HG02642 (cell line): ENCODE measurements at regions not wholly inside any gene's neighbourhood (a gene's known extent, or its start where the extent isn't known, plus 50 kb on each side); places are given as distances from the start of the nearest gene placed in this dataset.
"Not testable (repeated sequence)": the region's sequence is repeated elsewhere in the genome, so short reads cannot be mapped to it uniquely, and the experiment has no call there.

Source experiments
- ATAC-seq: cut with Tn5 transposase; IDR thresholded peaks from one replicate; pipeline ENCODE4 v1.9.1; 2021; ENCODE audit warnings: mild to moderate bottlenecking; ENCODE audit not compliant: unreplicated experiment, poor library complexity

DNA sequence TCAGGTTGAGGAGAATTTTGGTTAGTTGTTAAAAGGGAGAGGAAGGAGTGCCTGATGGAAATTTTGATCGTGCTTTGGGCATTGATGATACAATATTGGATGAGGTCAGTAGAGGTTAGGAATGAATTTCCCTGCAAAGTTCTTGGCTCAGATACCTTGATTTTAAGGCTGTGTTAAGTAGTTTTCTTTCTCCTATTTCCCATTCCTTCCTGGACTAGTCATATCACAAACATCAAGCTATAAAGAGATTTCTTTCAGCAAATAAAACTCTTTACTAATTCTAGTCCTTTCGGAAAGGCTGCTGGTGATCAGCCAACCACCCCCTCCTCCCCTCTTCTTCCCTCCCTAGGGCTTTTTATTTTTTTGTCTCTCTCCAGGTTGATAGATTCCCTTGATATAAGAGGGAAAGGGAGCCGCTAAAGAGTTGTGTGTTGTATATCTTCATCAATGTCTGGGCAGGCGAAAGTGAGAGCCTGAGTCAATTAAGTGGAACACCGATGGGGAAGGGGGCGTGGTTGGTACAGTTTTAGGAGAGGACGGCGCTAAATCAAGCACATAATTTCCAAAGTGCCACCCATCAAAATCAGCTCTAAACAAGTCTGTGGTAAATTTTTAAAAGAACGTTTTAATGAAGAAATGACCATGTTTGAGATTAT is 100.1 kb upstream of the PLXNA2 start:
- no peak for ATAC-seq

DNA sequence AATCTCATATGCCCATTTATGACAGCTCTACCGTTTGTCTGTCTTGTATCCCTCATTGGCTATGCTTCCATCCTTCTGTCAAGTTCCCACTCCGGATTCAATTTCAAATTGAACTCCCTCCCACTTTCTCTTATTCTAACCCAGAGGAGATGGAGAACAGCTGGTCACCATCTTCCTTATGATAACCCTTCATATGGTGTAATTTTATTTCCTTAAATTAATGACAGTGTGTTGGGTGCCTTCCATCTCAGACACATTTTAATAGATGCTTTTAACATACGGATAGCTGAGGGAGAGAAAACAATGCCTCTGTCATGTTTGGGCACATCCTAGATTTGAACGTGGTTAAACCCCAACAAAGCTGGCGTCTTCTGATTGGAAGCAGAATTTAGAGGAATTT is 103.0 kb upstream of the PLXNA2 start:
- no peak for ATAC-seq

DNA sequence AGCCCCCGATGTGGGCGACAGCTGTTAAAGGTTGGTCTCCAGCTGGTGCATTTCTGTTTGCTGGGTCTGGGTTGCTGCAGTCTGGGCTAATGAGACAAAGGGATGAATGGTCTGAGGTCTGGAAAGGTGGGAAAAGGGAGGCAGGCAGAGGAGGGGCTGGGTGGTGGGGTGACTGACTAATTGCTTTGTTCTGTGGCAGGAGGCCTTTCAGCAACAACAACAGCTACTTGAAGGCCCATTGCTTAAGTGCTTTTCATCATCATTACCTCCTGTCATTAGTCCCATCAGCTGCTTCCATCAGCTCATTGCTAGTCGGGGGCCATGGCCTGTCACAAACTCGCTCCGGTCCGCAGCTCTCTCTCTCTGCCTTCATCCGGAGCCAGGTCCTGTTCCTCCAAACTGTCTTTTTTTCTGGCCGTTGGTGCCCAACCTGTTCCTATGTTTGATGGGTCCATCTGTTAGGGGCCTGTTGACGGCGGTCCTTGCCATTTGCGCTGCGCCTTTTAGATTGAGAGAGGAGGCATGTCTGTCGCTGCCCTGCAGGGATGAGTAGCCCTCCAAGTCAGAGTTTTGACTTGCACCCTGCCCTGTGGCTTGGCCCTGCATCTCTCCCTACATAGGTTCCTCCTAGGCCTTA is 105.6 kb upstream of the PLXNA2 start:
- ATAC-seq = no peak

DNA sequence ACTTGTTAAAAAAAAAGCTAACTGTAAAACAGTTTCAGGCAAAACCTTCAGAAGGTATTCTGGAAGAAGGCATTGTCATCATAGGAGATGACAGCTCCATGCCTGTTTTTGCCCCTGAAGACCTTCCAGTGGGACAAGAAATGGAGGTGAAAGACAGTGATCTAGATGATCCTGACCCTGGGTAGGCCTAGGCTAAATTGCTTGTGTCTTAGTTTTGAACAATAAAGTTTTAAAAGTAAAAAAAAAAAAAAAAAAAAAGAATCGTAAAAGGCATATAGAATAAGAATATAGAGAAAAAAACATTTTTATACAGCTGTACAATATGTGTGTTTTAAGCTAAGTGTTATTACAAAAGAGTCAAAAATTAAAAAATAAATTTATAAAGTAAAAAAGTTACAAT is 106.6 kb upstream of the PLXNA2 start:
- ATAC-seq = no peak

DNA sequence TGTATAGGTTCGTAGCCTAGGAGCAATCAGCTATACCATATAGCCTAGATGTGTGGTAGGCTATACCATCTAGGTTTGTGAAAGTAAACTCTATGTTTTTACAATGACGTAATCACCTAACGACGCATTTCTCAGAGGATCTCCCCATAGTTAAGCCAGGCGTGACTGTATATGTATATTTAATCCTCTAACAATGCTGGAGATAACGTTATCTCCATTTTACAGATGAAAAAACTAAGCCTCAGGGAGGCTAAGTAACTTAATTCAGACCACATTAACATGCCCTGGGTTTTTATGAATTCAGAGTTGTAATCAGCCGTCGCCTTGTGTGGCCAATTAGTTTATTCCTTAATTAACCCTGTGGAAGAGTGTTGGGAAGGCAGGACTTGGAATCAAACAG is 107.7 kb upstream of the PLXNA2 start:
- no peak for ATAC-seq

DNA sequence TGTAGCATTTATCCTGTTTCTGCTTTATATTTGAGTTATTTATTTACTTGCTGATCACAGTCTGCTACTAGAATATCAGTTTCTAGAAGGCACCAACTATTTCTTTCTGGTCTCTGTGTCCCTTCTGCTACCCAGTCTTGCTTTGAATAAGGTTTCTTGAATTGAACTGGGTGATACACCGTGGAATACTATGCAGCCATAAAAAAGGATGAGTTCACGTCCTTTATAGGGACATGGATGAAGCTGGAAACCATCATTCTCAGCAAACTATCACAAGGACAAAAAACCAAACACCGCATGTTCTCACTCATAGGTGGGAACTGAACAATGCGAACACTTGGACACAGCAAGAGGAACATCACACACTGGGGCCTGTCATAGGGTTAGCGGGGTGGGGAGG is 109.6 kb upstream of the PLXNA2 start:
- ATAC-seq = not testable (repeated sequence)

DNA sequence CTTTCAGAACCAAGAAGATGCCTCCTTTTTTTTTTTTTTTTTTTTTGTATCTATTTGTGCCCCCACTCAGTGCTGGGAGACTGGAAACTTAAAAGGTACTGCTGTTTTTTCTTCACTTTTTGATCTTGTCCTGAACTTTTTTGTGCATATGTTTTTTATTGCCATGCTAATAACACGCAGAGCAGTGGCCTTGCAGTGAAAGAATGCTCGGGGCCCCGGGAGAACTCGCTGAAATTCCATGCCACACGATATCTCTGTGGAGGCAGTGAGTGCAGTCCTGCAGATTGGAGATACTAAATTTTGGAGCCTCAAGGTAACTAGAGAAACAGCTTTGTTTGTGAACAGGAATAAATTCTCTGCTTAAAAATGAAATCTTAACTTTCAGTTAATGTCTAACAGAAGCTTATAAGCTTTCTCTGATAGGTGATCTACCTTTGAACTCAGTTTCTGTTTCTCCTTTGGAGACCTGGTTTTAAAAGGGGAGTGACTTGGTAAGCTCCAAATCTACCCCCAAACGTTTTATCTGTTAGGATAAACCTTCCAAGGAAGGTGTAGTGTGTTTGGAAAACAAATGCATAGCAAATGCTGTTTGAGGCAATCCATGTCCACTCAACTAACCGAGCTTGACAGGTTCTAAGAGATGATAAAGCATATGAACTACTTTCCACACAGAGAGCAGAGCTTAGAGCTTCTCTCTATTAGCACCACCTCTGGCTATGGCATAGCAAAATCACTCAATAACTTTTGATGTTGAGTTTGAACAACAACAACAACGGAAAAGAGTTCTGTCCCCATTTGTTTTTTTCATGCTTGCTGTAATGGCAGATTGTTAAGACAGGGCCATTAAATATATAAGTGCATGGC is 113.7 kb upstream of the PLXNA2 start:
- ATAC-seq = no peak

DNA sequence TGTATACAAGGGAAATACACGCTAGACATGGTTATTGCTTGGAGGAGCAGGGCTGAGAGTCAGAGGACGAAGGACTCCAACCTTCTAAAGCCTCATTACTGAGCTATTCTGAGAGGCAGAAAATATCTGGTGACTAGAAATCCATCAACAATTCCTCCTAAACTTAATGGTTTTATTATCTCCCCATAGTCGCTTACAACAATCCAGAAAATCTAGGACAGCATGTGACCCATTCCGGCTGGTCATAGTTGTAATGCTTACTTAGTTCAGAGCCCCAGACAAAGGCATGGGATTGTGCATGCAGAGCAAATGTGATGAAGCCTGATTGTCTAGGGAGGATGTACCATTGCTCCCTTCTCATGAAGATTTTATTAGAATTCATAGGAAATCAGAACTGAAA is 114.5 kb upstream of the PLXNA2 start:
- ATAC-seq = no peak

DNA sequence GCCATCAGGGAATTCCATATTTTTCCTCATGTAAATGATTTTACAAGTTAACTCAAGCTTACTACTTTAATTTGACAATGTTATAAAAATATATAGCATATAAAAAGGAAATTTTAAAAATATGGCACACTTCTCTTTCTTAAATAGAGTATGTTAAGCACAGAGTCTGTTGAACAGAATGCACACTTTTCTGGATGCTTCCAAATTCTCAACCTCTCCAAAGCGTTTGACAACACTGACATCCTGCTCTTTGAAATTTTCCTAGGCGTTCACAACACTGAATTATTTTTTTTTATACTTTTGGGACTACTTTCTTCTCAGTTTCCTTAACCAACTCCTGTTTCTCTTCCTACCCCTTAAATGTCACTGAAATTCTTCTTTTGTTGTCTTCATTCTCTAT is 117.8 kb upstream of the PLXNA2 start:
- no peak for ATAC-seq

DNA sequence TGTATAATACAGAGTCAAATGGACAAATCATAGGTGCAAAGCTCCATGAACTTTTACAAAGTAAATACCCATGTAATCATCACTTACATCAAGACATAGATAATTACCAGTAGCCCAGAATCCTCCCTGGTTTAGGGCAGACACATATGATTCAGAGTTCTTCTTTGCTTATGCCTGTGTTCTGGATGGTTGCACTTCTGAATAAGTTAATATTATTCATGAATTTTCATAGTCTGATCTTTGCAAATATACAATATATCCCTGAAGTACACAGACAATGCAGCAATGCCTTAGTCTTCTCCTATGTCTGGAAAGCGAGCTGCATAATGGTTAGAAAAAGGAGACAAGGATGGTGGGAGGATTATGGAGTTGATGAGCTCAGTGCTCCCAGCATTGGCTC is 122.4 kb upstream of the PLXNA2 start:
- ATAC-seq = no peak

DNA sequence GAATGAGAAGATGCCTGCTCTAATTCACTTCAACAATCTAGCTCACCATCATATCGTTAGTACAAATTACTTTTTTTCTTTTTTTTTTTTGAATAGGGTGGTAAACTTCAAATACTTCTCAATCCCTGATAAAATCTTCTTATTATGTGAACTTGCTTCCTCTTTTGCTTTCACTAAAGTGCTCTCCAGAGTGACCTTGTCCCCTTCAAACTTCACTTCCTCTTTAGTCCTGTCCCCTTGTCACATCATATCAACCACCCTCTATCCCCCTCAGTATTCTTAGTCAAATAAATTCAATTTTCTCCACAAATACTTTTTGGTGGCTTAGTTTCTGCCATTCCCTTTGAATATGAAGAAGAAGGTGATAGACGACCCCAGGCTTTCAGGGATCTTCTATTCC is 124.9 kb upstream of the PLXNA2 start:
- no peak for ATAC-seq

DNA sequence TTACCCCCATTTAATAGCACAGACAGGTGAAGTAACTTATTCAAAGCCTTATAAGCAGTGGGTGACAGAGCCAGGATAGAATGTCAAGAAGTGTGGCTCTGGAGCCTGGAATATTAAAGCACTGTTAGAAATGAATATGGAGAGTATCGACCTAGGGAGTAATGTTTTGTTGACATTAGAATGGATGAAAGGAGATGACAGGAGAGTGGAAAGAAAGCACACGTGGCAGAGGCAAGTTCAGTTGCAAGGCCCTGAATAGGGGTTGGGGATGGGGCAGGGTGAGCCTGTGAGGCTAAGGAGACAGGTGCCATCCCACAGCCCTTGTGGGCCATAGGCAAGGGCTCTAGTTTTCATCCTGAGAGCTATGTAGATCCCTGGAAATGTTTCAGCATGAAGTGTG is 125.5 kb upstream of the PLXNA2 start:
- no peak for ATAC-seq

DNA sequence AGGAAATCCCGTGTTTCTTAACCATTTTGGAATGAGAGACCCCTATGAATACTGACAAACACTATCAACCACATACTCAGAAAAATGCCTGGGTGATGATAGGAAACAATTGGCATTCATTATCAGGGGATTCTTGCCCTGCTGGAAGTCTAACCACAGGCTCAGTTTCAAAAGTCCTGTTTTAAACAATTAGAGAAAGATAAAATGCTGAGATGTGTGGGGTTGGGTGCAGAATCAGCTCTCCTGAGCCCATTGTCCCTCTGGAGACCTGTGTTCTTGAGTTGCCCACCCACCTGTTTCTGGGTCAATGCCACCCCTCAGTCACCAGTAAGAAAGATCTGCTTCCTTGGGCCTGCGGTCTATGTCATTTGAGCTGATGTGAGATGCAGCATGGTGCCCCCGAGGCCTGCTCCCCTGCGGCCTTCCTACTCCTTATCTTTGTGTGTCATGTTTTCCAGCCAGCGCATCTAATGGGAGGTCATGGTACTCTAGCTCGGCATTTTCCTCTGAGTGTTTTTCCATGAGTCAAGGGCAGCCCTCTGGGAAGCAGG is 130.3 kb upstream of the PLXNA2 start:
- no peak for ATAC-seq

DNA sequence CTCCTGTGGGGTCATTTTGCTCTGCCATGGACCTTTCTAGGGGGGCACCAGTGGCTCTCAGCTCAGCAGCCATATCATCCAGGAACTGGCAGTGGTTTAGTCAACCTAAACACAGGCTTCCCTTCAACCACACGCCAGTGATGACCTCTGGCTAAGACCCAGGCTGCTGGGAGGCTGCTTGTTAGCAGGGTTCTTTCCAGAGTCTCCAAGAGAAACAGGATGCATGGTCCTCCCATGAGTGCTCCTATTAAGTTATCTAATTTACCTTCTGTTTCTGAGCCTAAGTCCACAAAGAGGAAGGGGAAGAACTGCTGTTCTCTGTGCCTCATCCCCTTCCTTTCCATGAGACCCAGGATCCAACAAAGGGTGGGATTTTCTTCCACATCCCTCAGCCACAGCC is 137.3 kb upstream of the PLXNA2 start:
- ATAC-seq = no peak

DNA sequence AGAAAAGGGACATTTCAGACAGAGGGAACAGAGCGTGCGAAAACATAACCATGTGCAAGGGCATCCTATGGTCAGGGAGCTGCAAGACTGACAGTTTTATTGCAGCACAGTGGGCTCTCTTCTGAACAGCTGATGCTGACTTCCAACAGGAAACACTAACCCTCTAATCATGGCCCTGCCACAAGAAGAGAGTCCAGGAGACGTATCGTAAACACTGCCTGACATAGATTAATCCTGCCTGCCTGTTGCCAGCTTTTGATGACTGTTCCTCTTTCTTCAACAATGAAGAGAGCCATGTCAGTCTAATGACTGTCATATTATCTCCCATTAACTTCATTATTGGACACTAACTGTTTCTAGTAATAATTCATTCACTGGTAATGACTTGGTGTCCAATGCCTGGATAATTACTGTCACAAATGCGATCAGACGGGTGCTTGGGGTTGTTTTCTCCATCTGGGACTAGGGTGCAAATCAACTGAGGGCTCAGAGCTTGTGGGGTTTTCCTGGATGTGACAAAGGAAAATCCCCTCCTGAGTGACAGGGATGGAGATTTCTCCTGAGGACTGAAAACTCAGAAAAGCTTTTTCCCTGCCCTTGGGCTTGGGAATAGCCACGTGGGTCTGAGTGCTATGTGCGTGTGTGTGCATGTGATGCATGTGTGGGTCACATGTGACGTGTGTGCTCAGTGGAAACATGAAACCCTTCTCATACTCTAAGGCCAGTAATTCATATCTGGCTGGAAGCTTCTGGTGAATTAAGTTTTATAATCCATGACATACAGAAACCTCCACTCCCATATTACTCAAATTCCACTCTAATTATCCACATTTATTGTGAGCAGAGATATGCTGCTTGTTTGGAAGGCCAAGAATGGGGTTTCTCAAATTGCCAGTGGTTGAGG is 144.0 kb upstream of the PLXNA2 start:
- no peak for ATAC-seq

DNA sequence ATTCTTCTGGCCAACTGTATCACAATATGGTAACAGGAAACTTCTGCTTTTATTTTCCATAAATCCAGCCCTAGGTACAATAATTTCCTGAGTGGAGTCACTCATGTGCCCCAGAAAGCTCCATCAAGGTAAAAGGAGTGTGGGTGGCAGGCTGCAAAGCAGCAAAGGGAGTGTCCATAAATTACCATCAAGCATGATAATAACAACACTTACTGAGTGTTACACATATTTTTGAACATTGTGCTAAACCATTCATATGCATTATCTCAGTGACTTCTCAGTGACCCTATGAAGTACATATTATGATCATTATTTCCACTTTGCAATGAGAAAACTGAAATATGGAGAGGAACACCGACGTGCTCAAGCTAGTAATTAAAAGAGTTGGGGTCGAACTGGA is 149.2 kb upstream of the PLXNA2 start:
- ATAC-seq = no peak

DNA sequence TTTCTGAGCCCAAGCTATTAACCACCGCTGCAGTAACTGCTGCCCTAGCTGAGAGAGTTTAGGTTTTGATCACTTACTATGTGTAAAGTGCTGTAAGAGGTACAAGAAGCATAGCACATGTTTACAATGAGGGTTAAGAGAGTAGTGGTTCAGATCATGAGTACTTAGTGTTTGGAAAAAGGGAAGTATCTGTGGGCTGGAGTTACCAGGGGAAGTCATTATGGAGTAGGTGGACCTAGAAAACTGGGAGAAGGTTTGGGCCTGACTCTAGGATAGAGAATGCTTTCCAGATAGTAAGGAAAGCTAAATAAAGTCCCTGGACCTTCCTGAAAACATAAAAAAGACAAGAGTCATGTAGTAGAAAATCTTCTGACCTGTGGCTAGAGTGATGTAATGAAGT is 149.6 kb upstream of the PLXNA2 start:
- ATAC-seq = no peak

DNA sequence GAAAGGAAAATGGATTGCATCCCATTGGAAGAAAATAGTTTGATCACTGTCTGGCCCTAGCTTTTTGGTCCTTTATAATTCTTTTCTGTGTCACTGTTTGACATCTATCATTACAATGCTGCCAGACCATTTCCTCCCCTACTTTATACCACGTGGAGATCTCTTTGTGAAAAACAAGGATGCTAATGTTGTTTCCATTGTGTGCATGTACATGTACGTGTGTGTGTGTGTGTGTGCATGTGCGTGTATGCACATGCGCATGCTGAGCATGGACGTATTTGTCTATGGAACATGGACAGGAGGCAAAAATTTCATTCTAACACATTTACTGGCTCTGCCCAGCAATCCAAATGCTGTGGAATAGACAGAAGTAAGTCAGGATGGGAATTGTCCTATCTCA is 153.1 kb upstream of the PLXNA2 start:
- no peak for ATAC-seq

DNA sequence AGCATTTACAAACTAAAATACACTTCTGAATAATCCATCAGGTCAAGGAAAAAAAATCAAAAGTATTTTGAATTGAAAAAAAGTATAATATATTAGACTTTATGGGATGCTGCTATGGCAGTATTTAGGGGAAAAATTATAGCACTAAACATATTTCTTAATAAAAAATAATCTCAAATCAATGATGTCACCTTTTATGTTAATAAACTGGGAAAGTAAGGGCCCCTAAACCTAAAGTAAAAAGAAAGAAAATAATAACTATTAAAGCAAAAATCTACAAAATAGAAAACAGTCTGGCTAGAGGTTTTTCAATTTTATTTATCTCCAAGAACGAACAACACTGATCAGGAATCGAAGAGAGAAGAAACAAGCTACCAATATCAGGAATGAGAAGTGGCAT is 160.8 kb upstream of the PLXNA2 start:
- ATAC-seq = no peak

DNA sequence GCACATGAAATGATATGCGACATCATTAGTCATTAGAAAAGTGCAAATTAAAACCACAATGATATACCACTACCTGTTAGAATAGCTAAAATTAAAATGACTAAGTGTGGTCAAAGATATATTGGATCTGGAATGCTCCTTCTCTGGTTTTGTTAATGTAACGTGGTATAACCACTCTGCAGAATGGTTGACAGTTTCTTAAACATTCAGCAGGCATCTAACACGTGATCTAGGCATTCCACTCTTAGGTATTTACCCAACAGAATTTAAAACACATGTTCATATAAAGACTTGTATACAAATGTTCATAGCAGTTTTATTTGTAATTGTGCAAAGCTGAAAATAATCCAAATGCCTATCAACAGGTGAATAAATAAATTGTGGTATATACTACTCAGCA is 165.0 kb upstream of the PLXNA2 start:
- no peak for ATAC-seq
